ENCODE measurements at regions not wholly inside any gene's neighbourhood (a gene's known extent, or its start where the extent isn't known, plus 50 kb on each side); places are given as distances from the start of the nearest gene placed in this dataset.

DNA sequence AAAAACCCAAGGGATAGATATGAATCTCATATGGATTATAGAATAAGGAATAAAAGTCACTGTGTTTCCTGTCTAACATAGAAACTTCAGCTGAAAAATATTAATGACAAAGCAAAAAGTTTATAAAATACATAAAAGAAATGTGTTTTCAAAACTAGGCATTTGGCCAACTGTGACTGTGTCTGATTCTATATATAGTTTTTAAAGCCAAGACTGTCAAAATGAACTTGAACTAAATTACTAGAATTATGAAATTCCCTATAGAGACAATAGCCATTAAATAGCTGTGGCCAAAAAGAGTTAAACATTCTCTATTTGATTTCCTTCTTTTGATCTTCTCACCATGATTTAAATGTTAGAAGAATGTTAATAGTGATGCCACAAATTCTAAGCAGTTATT is 311.2 kb upstream of the SEMA3D start:
- Histone ChIP-seq H3F3A (ENCODE audit: low read depth) (no peaks in the 10 kb centered on the region), H3K9me2 (replicated peaks; ENCODE audit: low read depth, low read length) (no peaks in the 10 kb centered on the region), H3K4me2 (ENCODE audit: low read depth, low read length, poor library complexity, severe bottlenecking) (no peak overlapping the region), H3K4me3 (ENCODE audit: low read length, poor library complexity, severe bottlenecking) (no peak overlapping the region), H3K79me2 (ENCODE audit: insufficient read depth, low read length) (no peaks in the 10 kb centered on the region), H3K4me1 (ENCODE audit: insufficient read depth, low read length, poor library complexity, severe bottlenecking) (no peaks in the 10 kb centered on the region), H3K9me3 (ENCODE audit: insufficient read depth, low read depth, low read length) (no peaks in the 10 kb centered on the region), H3K27me3 (ENCODE audit: insufficient read depth, low read length, poor library complexity, severe bottlenecking) (no peaks in the 10 kb centered on the region), H3K9ac (ENCODE audit: low read depth, low read length, poor library complexity, severe bottlenecking) (no peak overlapping the region), H2AFZ (ENCODE audit: low read length) (no peak overlapping the region), H3K36me3 (ENCODE audit: insufficient read depth, low read length) (no peaks in the 10 kb centered on the region), H4K20me1 (ENCODE audit: insufficient read depth, low read length, poor library complexity, severe bottlenecking) (no peaks in the 10 kb centered on the region)
- TF ChIP-seq, protein P1, sequence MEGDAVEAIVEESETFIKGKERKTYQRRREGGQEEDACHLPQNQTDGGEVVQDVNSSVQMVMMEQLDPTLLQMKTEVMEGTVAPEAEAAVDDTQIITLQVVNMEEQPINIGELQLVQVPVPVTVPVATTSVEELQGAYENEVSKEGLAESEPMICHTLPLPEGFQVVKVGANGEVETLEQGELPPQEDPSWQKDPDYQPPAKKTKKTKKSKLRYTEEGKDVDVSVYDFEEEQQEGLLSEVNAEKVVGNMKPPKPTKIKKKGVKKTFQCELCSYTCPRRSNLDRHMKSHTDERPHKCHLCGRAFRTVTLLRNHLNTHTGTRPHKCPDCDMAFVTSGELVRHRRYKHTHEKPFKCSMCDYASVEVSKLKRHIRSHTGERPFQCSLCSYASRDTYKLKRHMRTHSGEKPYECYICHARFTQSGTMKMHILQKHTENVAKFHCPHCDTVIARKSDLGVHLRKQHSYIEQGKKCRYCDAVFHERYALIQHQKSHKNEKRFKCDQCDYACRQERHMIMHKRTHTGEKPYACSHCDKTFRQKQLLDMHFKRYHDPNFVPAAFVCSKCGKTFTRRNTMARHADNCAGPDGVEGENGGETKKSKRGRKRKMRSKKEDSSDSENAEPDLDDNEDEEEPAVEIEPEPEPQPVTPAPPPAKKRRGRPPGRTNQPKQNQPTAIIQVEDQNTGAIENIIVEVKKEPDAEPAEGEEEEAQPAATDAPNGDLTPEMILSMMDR (conservative IDR thresholded peaks at IDR 0.05; ENCODE audit: low read length), result no peak
- TF ChIP-seq EZH2phosphoT487 (IDR thresholded peaks at IDR 0.05; ENCODE audit: borderline replicate concordance), result no peak

DNA sequence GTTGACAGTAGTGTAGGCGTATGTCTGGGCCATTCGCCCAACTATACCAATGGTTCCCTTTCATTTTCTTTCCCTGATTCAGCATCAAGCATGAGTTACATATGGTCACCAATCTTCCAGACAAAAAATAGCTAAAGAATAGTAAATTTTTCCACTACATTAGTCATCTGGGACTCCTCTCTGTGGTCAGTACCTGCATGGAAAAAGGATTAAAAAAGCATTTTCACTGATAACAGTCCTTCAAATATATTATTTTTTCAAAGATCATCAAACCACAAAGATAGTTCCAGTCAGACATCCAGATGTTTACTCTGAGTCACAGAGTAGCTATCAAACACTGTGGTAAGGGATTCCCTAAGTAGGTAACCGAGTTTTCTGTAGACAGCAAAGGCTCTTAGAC is 302.6 kb upstream of the SEMA3D start:
- Histone ChIP-seq H2AFZ (ENCODE audit: low read length) (no peak overlapping the region), H3K4me2 (ENCODE audit: low read depth, low read length, poor library complexity, severe bottlenecking) (no peak overlapping the region), H3K27me3 (ENCODE audit: insufficient read depth, low read length, poor library complexity, severe bottlenecking) (no peaks in the 10 kb centered on the region), H3K9me3 (ENCODE audit: insufficient read depth, low read depth, low read length) (no peaks in the 10 kb centered on the region), H3K4me1 (ENCODE audit: insufficient read depth, low read length, poor library complexity, severe bottlenecking) (no peaks in the 10 kb centered on the region), H3K9me2 (replicated peaks; ENCODE audit: low read depth, low read length) (no peaks in the 10 kb centered on the region), H3K9ac (ENCODE audit: low read depth, low read length, poor library complexity, severe bottlenecking) (no peak overlapping the region), H3K4me3 (ENCODE audit: low read length, poor library complexity, severe bottlenecking) (no peak overlapping the region), H3K79me2 (ENCODE audit: insufficient read depth, low read length) (no peaks in the 10 kb centered on the region), H4K20me1 (ENCODE audit: insufficient read depth, low read length, poor library complexity, severe bottlenecking) (no peaks in the 10 kb centered on the region), H3K36me3 (ENCODE audit: insufficient read depth, low read length) (no peaks in the 10 kb centered on the region), H3F3A (ENCODE audit: low read depth) (no peaks in the 10 kb centered on the region)
- no peak for TF ChIP-seq EZH2phosphoT487 (IDR thresholded peaks at IDR 0.05; ENCODE audit: borderline replicate concordance)
- TF ChIP-seq, protein P1 (conservative IDR thresholded peaks at IDR 0.05; ENCODE audit: low read length), result no peak

DNA sequence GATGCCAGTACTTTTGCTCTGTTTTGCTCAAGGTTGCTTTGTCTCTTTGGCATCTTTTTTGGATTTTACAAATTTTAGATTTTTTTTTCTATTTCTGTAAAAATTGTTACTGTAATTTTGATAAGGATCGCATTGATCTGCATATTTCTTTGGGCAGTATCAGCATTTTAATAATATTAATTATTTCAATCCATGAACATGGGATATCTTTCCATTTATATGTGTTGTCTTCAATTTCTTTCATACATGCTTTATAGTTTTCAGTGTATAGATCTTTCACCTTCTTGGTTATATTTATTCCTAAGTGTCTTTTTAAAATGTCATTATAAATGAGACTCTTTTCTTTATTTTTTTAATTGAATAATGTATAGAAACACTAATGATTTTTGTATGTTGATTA is 301.6 kb upstream of the SEMA3D start:
- Histone ChIP-seq H3K4me2 (ENCODE audit: low read depth, low read length, poor library complexity, severe bottlenecking) (no peak overlapping the region), H3K9ac (ENCODE audit: low read depth, low read length, poor library complexity, severe bottlenecking) (no peak overlapping the region), H3K9me2 (replicated peaks; ENCODE audit: low read depth, low read length) (no peaks in the 10 kb centered on the region), H3K9me3 (ENCODE audit: insufficient read depth, low read depth, low read length) (no peaks in the 10 kb centered on the region), H2AFZ (ENCODE audit: low read length) (no peak overlapping the region), H3F3A (ENCODE audit: low read depth) (no peaks in the 10 kb centered on the region), H3K79me2 (ENCODE audit: insufficient read depth, low read length) (no peaks in the 10 kb centered on the region), H4K20me1 (ENCODE audit: insufficient read depth, low read length, poor library complexity, severe bottlenecking) (no peaks in the 10 kb centered on the region), H3K4me3 (ENCODE audit: low read length, poor library complexity, severe bottlenecking) (no peak overlapping the region), H3K4me1 (ENCODE audit: insufficient read depth, low read length, poor library complexity, severe bottlenecking) (no peaks in the 10 kb centered on the region), H3K27me3 (ENCODE audit: insufficient read depth, low read length, poor library complexity, severe bottlenecking) (no peaks in the 10 kb centered on the region), H3K36me3 (ENCODE audit: insufficient read depth, low read length) (no peaks in the 10 kb centered on the region)
- TF ChIP-seq EZH2phosphoT487 (IDR thresholded peaks at IDR 0.05; ENCODE audit: borderline replicate concordance), result no peak
- TF ChIP-seq, protein P1 (conservative IDR thresholded peaks at IDR 0.05; ENCODE audit: low read length), result no peak

All from Loucy (cell line).